H54 (cell line): ENCODE measurements at regions not wholly inside any gene's neighbourhood (a gene's known extent, or its start where the extent isn't known, plus 50 kb on each side); places are given as distances from the start of the nearest gene placed in this dataset.
"Not testable (repeated sequence)": the region's sequence is repeated elsewhere in the genome, so short reads cannot be mapped to it uniquely, and the experiment has no call there.

Experiments used
- DNase-seq: peaks from one replicate; pipeline ENCODE4 v3.0.0; 2011; ENCODE audit warnings: low spot score, mixed read lengths; ENCODE audit not compliant: insufficient read length
- FAIRE-seq: peaks from 3 replicates; lab custom pipeline; 2011; peaks lifted over from hg19 to GRCh38; lab: Jason Lieb, UNC
- POLR2A ChIP-seq: IDR thresholded peaks from 2 replicates; pipeline ENCODE4 v1.6.1; 2011; ENCODE audit warnings: low read depth, mild to moderate bottlenecking, low read length

DNA sequence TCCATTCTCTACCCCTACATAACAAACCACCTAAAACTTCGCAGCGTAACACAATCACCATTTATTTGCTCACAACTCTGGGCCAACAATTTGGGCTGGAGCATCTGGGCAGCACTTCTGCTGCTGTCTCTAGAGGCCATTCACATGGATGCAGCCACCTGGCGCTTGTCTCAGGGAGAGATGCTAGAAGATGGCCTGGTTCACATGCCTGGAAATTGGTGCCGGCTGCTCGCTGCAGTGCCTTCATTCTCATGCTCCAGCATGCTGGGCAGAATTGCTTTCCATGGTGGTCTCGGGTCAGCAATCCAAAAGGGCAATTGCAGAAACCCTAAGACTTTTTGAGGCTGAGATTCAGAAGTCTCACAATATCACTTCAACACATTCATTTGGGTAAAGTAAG, 157.4 kb downstream of the SUCLG1 start:
- no peak for DNase-seq
- no peak for TF ChIP-seq POLR2A
- no peak for FAIRE-seq

DNA sequence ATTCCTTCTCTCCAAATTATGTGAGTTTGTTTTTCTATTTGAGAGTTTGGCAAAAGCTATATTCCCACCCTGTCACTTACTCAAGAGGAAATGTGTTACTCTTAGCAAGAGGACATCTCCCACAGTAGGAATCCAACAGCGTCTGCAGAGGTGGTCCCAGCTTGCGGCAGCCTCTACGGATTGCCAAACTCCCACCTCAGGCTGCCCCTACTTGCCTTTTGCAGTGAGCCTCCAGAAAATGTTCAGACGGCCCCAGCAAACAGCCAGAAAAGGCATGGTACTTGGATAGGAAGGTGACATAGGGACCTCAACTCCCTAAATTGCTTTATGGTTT, 158.4 kb downstream of the SUCLG1 start:
- FAIRE-seq, result no peak
- TF ChIP-seq POLR2A, result no peak
- no peak for DNase-seq

DNA sequence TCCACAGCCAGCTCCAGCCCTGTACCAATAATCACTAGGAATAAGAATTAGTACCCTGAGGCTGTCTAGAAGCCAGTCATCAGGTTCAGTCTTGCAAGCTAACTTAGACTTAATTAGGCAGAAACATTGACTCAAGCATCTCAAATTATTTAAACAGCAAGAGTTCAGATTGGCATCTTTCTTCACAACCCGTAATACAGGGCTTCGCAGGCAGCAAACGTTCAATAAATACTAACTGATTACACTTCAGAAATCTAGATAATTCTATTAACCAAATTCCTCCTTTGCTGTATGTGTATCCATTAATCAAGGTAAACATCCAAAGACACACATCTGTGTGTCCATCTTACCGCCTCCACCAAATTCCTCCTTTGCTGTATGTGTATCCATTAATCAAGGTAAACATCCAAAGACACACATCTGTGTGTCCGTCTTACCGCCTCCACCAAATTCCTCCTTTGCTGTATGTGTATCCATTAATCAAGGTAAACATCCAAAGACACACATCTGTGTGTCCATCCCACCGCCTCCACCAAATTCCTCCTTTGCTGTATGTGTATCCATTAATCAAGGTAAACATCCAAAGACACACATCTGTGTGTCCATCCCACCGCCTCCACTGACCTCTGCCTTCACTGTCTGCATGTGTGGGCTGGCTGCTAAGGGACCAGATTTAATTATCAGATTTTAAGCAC, 158.9 kb downstream of the SUCLG1 start:
- not testable (repeated sequence) for DNase-seq, FAIRE-seq

DNA sequence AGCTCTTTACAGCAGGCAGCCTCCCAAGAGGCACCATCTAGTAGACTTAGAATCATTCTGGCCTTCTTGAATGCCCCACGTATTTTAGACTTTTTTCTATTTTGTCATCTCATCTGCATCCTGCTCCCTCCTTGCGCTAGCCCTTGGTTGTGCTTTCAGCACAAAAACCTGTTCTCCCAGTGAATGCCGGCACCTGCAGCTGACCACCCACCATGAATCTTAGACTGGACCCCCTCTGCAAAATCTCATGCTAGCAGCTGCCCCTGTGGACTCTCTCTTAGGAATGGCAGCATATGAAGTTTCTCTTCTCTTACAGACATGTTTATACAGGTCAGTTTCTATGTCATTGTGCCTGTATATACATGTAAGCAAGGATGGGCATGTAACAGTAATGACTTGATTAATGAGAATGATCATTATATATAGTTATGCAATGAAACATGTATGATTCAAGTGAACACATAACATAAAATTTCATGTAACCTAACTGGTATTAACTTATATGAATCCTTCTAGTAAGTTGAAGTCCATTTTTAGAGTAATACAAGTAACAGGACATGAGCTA, 159.8 kb downstream of the SUCLG1 start:
- no peak for TF ChIP-seq POLR2A
- no peak for DNase-seq
- no peak for FAIRE-seq

DNA sequence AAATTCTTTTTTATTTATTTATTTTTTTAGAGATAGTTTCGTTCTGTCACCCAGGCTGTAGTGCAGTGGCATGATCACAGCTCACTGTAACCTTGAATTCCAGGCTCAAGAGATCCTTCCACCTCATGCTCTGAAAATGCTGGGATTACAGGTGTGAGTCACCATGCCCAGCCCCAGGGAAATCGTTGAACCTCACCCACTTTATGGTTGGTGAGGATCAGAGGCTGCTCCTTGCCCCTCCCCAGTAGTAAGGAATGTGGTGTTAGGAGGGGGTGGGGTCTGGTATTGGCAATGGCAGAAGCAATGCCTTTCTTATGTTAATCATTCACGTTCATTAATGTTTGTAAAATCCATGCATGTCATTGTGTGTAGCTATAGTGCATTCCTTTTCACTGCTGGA, 161.9 kb downstream of the SUCLG1 start:
- no peak for TF ChIP-seq POLR2A
- peak; percentile 18 for DNase-seq
- FAIRE-seq, result no peak

- DNase-seq (no peak), FAIRE-seq (no peak)
- no peak for TF ChIP-seq POLR2A
These were observed 165.2 kb downstream of the SUCLG1 start for GRCh38 chr2:84293791-84294380.

DNA sequence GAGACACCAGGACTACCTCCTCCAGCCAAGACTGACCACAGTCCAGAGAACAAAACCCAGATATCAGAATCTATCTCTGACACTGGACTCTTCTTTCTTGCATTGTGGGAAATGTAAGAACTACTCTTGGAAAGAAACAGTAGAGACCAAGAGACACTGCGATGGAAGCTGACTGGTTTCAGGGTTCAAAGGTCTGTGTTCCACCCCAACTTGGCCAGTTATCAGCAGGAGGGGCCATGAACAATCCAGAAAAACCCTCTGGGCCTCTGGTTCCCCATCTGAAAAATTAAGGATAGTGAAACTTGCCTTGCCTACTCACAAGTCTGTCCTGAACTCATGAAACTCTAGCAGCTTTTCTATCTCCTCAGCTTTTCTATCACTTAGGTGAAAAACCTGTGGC, 166.5 kb downstream of the SUCLG1 start:
- no peak for TF ChIP-seq POLR2A
- FAIRE-seq (no peak), DNase-seq (no peak)

GRCh38 chr2:84290537-84290936, 168.5 kb downstream of the SUCLG1 start:
- FAIRE-seq (no peak), DNase-seq (no peak)
- TF ChIP-seq POLR2A, result no peak

- FAIRE-seq, result no peak
- TF ChIP-seq POLR2A, result no peak
- no peak for DNase-seq
These were observed 170.8 kb downstream of the SUCLG1 start for GRCh38 chr2:84288293-84288692.

DNA sequence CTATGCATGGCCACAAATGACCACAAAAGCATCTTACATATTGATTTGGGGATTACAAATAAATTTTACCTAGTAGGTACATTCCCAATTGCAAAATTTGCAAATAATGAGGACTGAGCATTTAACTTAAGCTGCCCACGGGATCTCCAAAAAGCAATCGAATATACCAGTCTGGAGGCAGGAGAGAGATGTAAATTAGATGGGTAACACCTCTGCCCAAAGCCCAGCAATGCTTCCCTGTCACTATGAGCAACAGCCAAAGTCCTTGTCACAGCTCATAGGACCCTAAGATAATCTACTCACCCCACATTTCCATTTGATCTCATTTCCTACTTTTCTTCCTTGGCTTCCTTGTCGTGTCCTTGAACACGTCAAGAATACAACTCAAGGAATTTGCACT, 172.2 kb downstream of the SUCLG1 start:
- FAIRE-seq (no peak), DNase-seq (no peak)
- no peak for TF ChIP-seq POLR2A

- no peak for DNase-seq
- no peak for FAIRE-seq
- no peak for TF ChIP-seq POLR2A
These were observed 173.9 kb downstream of the SUCLG1 start for GRCh38 chr2:84285056-84285747.

DNA sequence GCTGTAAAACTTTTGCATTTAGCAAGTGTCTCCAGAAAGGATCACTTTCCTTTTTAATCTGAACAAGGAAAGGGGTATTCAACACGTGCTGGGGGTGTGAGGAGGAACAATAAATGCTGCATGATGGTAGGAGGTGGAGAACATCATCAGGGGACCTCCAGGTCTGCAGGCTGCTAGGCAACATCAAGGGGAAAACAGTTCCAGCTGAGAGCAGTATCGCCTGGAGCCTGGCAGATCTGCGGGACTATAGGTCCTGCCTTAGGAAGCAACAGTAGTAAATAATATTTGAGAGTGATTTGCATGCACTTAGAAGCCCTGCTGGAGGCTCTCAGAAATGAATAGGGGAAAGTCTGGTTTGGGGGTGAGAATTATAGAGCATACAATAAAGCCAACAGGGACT, 175.6 kb downstream of the SUCLG1 start:
- no peak for DNase-seq
- FAIRE-seq, result no peak

GRCh38 chr2:84281510-84281909, 177.6 kb downstream of the SUCLG1 start:
- FAIRE-seq (no peak), DNase-seq (no peak)
- TF ChIP-seq POLR2A, result no peak

More for the DNA sequence above, 175.6 kb downstream of the SUCLG1 start:
- TF ChIP-seq POLR2A, result no peak

DNA sequence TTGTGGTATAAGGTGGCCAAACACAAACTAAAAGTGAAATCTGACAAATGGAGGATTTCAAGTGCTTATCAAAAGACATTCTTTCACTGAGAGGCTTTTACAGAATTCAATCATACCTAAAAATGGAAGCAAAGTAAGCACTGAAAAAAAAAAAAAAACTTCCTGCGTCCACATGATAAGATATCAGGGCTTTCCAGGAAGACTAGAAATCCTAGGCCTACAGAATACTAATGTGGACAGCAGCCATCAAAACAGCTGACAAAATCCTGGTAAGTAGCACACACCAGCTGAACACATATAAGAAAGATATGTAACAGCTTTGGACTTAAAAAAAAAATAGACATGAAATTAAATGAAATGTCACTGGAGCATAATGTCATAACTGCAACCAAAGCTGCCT, 178.2 kb downstream of the SUCLG1 start:
- DNase-seq, result no peak
- no peak for FAIRE-seq
- no peak for TF ChIP-seq POLR2A
